ENCODE measurements at regions not wholly inside any gene's neighbourhood (a gene's known extent, or its start where the extent isn't known, plus 50 kb on each side); places are given as distances from the start of the nearest gene placed in this dataset.

GRCh38 chr14:35471803-35472202 is 62.2 kb upstream of the INSM2 start:
- ChIA-PET SMC1A (ENCODE audit: uncharacterized antibody, unreplicated experiment) (no interaction called here), POLR2A (no interaction called here), CTCF (no interaction called here), RAD21 (ENCODE audit: unreplicated experiment) (no interaction called here)
- Histone ChIP-seq H3K79me2 (ENCODE audit: control insufficient read depth, insufficient read depth, low read length) (no peaks in the 10 kb centered on the region), H3K27ac (ENCODE audit: control insufficient read depth, insufficient read depth) (no peak overlapping the region), H3K9me3 (replicated peaks; ENCODE audit: control insufficient read depth, insufficient read depth, low read length) (no peaks in the 10 kb centered on the region), H3K9ac (ENCODE audit: control insufficient read depth, insufficient read depth, low read length) (no peak overlapping the region), H2AFZ (ENCODE audit: control insufficient read depth, low read depth, low read length) (no peak overlapping the region), H3K4me2 (ENCODE audit: control insufficient read depth, insufficient read depth) (no peak overlapping the region), H3K4me1 (ENCODE audit: control insufficient read depth, insufficient read depth, low read length) (no peaks in the 10 kb centered on the region), H3K4me3 (no peak overlapping the region), H3K36me3 (ENCODE audit: control insufficient read depth in 2 of 2, insufficient read depth in 2 of 2, low read length in 1 of 2) (no peaks in the 10 kb centered on the region), H4K20me1 (ENCODE audit: control insufficient read depth, insufficient read depth) (no peaks in the 10 kb centered on the region), H3K27me3 (replicated peaks in 1 of 2; ENCODE audit: control insufficient read depth in 2 of 2, insufficient read depth in 2 of 2, low read length in 1 of 2) (no peaks in the 10 kb centered on the region; a peak in 2 of 4 replicates)
- DNase-seq (ENCODE audit: low read depth, low spot score) (no peak), ATAC-seq (no peak), FAIRE-seq (no peak)
- no peak for TF ChIP-seq POLR2AphosphoS5 (IDR thresholded peaks at IDR 0.05; ENCODE audit: low read length)
- no peak for TF ChIP-seq CHD4 (IDR thresholded peaks at IDR 0.05)
- no peak for TF ChIP-seq RELA (IDR thresholded peaks at IDR 0.05; ENCODE audit: borderline replicate concordance, partially characterized antibody)
- no peak for TF ChIP-seq REST (IDR thresholded peaks at IDR 0.05; ENCODE audit: low read depth, low read length)
- TF ChIP-seq EZH2 (IDR thresholded peaks at IDR 0.05; ENCODE audit: borderline replicate concordance, control insufficient read depth, low read depth, low read length) = no peak
- TF ChIP-seq YBX1 (IDR thresholded peaks at IDR 0.05) = no peak
- no peak for TF ChIP-seq HDAC6 (IDR thresholded peaks at IDR 0.05; ENCODE audit: unreplicated experiment)
- no peak for TF ChIP-seq RFX5 (IDR thresholded peaks at IDR 0.05; ENCODE audit: low read depth, low read length)
- TF ChIP-seq TBL1XR1 (IDR thresholded peaks at IDR 0.05; ENCODE audit: low read depth, low read length) = no peak
- no peak for TF ChIP-seq IKZF1 (conservative IDR thresholded peaks at IDR 0.05)
- no peak for TF ChIP-seq PKNOX1 (IDR thresholded peaks at IDR 0.05)
- no peak for TF ChIP-seq KLF5 (IDR thresholded peaks at IDR 0.05; ENCODE audit: partially characterized antibody)
- no peak for TF ChIP-seq IKZF2 (IDR thresholded peaks at IDR 0.05)
- TF ChIP-seq YY1 (IDR thresholded peaks at IDR 0.05; ENCODE audit: low read depth, low read length) = no peak
- BruUV-seq (replicated peaks) = no TSS peak
- intact Hi-C loops (cut with micrococcal nuclease; ENCODE audit: unreplicated experiment) = no loop called here
- 21% methylated on average over 3 of the region's 3 CpGs for WGBS (ENCODE audit: insufficient coverage, insufficient replicate concordance, low lambda C conversion rate, missing lambda C conversion rate)
- in situ Hi-C loops (cut with MboI) = no loop called here

All from GM12878 (cell line).